MCF 10A (cell line): ENCODE measurements at regions not wholly inside any gene's neighbourhood (a gene's known extent, or its start where the extent isn't known, plus 50 kb on each side); places are given as distances from the start of the nearest gene placed in this dataset.

Experiments
- BruUV-seq: library from RNA; stranded (reverse); fragments of 400-500 nt; replicated peaks from 2 replicates; lab custom pipeline; 2021; lab: Mats Ljungman, UMichigan
- CTCF ChIA-PET: fragments of 300-600 bp; sonication (Branson Sonifier 250); formaldehyde crosslinking; extraction: SDS; loops from one replicate; lab custom pipeline; 2021; ENCODE audit warnings: antibody characterized with exemption, inconsistent platforms; lab: Yijun Ruan, JAX
- POLR2A ChIA-PET: fragments of 300-600, 350-650 bp; sonication (Branson Sonifier 250); formaldehyde crosslinking; extraction: SDS; loops from one replicate; lab custom pipeline; 2020; ENCODE audit warnings: antibody characterized with exemption, inconsistent platforms; lab: Yijun Ruan, JAX
- DNase-seq: peaks from one replicate; pipeline ENCODE4 v3.0.0-alpha.2; 2018; ENCODE audit not compliant: unreplicated experiment
- H3K27ac Mint-ChIP-seq: one replicate; pipeline ENCODE4 v1.8.0; 2022; ENCODE audit warnings: mild to moderate bottlenecking, low read depth, mixed read lengths; ENCODE audit not compliant: unreplicated experiment
- H3K27me3 Mint-ChIP-seq: one replicate; pipeline ENCODE4 v1.8.0; 2022; ENCODE audit warnings: mixed read lengths; ENCODE audit not compliant: insufficient read depth, unreplicated experiment
- H3K36me3 Mint-ChIP-seq: one replicate; pipeline ENCODE4 v1.8.0; 2022; ENCODE audit warnings: mild to moderate bottlenecking, moderate library complexity, mixed read lengths; ENCODE audit not compliant: insufficient read depth, unreplicated experiment
- H3K4me1 Mint-ChIP-seq: one replicate; pipeline ENCODE4 v1.8.0; 2022; ENCODE audit warnings: mixed read lengths; ENCODE audit not compliant: insufficient read depth, unreplicated experiment
- H3K4me3 Mint-ChIP-seq: one replicate; pipeline ENCODE4 v1.8.0; 2022; ENCODE audit warnings: mild to moderate bottlenecking, moderate library complexity, mixed read lengths; ENCODE audit not compliant: unreplicated experiment
- H3K9me3 Mint-ChIP-seq: one replicate; pipeline ENCODE4 v1.8.0; 2022; ENCODE audit warnings: mixed read lengths; ENCODE audit not compliant: unreplicated experiment
- intact Hi-C: fragments of 100-400 bp; cut with micrococcal nuclease; formaldehyde crosslinking; loops from 2 replicates; pipeline ENCODE4 v1.14.1; 2022
- TF ChIP-seq, protein P1 (sequence below): fragments of 200-600 bp; IDR thresholded peaks from one replicate; pipeline ENCODE4 v1.8.0; 2022; ENCODE audit warnings: antibody characterized with exemption, mild to moderate bottlenecking; ENCODE audit not compliant: unreplicated experiment

DNA sequence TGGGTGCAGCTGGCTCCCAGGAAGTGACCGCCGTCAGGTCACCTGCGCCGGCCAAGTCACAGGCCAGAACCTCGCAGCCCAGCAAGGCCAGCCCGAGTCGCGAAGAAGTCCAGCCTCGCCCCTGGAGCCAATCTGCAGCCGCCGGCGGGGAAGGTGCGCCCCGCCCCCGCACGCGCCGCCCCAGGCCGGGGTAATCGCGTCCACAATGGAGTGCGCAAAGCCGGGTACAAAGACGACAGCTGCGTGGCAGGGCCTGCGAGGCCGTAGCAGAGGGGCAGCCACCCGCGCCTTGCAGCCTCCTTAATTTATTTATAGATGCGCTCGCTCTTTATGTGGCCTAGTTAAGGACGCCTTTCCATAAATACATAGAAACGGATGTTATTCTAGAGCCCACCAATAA, 139.4 kb upstream of the CPEB2 start:
- CTCF ChIA-PET: interaction anchor here (0.5 to 0.9 kb wide), 3 partner anchors 27 to 111 kb away, joined by 3 read pairs; no protein-coding TSS in a partner anchor
- peaks cover 6% of the 10 kb centered on the region for H3K4me1 Mint-ChIP-seq
- H3K27ac Mint-ChIP-seq: no peak overlapping the region
- no peak overlapping the region for H3K4me3 Mint-ChIP-seq
- no peak for DNase-seq
- no peaks in the 10 kb centered on the region for H3K36me3 Mint-ChIP-seq
- H3K9me3 Mint-ChIP-seq: no peaks in the 10 kb centered on the region
- POLR2A ChIA-PET: interaction anchor here (0.8 to 0.9 kb wide), 2 partner anchors 138 to 549 kb away, joined by 3 to 4 read pairs; no protein-coding TSS in a partner anchor
- intact Hi-C loops: no loop called here
- BruUV-seq: no TSS peak
- TF ChIP-seq, protein P1, sequence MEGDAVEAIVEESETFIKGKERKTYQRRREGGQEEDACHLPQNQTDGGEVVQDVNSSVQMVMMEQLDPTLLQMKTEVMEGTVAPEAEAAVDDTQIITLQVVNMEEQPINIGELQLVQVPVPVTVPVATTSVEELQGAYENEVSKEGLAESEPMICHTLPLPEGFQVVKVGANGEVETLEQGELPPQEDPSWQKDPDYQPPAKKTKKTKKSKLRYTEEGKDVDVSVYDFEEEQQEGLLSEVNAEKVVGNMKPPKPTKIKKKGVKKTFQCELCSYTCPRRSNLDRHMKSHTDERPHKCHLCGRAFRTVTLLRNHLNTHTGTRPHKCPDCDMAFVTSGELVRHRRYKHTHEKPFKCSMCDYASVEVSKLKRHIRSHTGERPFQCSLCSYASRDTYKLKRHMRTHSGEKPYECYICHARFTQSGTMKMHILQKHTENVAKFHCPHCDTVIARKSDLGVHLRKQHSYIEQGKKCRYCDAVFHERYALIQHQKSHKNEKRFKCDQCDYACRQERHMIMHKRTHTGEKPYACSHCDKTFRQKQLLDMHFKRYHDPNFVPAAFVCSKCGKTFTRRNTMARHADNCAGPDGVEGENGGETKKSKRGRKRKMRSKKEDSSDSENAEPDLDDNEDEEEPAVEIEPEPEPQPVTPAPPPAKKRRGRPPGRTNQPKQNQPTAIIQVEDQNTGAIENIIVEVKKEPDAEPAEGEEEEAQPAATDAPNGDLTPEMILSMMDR: no peak
- no peaks in the 10 kb centered on the region for H3K27me3 Mint-ChIP-seq

DNA sequence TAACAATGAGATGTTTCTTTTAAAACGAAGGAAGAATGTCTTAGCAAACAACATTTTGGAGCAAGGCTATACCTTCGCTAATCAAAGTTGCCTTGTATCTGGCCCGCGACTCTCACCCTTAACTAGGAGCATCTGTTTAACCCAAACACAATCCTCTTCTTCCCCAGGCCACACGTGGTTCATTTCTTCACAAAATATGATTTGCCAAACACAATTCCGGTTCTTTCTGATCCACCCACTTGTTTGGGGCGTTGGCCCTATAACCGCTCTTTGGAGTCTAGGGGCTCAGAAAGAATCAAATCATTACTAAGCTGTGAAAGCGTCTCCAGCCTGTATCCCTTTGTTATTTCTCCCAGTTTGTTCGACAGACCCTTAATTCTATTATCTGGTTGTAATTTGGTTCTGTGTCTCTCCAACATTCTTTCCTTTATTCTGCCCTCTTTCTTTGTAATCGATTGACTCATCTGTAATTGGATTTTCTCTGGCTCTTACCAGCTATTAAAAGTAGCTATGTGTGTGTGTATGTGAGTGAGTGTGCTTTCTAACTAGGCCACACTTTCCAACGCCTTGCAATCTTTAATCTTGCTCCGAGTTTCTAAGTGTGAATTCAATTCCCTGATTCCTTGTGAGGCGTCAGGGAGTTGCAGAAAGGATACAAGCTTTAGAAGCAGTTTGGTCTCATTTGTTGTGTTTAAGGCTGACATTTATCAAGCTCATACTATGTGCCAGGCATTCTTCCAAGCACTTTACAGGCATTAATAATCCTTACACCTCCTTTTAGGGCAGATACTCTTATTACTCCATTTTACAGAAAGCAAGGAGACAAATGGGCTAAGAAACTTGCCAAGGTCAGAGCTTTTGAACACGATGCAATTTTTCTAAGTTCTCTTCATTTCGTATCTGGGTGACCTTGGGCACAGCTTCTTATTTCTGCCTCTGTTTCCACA, 138.6 kb upstream of the CPEB2 start:
- Mint-ChIP-seq H3K4me3 (no peak overlapping the region), H3K27me3 (no peaks in the 10 kb centered on the region), H3K4me1 (peaks cover 6% of the 10 kb centered on the region), H3K27ac (no peak overlapping the region), H3K36me3 (no peaks in the 10 kb centered on the region), H3K9me3 (no peaks in the 10 kb centered on the region)
- no TSS peak for BruUV-seq
- POLR2A ChIA-PET: no interaction called here
- TF ChIP-seq, protein P1: no peak
- CTCF ChIA-PET: interaction anchor here (0.5 kb wide), 2 partner anchors 26 to 112 kb away, joined by 3 read pairs; no protein-coding TSS in a partner anchor
- intact Hi-C loops: no loop called here
- no peak for DNase-seq

DNA sequence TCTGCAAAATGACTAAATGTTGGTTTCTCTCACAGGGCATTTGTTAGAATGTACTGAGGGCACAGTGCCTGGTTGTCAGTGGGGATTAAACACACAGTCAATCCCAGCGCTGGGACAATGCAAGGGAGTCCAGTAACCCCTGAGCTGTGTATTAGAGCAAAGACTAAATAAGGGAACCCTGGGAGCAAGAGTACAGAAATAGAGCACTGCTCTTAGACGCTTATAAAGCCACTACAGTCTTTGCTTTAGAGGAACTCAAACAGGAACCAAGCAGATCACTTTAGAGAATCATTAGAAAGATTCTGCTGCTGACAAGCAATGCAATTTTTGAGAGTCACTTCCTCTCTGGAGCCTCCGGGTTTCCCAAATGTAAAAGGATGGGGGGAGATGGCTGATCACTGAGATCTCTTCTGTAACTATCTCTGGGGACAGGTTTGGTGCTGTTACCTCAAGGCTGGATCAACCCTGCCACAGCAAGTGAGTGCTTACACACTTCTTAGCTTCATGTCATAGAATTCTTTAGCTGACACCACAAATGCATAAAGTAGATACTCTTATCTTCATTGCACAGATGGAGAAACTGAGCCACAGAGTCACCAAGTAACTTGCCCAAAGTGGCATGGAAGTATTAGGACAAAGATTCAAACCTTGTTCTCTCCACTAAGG, 137.8 kb upstream of the CPEB2 start:
- BruUV-seq: no TSS peak
- H3K9me3 Mint-ChIP-seq: no peaks in the 10 kb centered on the region
- H3K27me3 Mint-ChIP-seq: no peaks in the 10 kb centered on the region
- H3K27ac Mint-ChIP-seq: no peak overlapping the region
- intact Hi-C loops: no loop called here
- H3K4me1 Mint-ChIP-seq: peaks cover 6% of the 10 kb centered on the region
- TF ChIP-seq, protein P1: no peak
- CTCF ChIA-PET: no interaction called here
- no peak overlapping the region for H3K4me3 Mint-ChIP-seq
- no peaks in the 10 kb centered on the region for H3K36me3 Mint-ChIP-seq
- POLR2A ChIA-PET: interaction anchor here (1.8 kb wide), 1 partner anchor 13 kb away, joined by 4 read pairs; no protein-coding TSS in a partner anchor
- no peak for DNase-seq

DNA sequence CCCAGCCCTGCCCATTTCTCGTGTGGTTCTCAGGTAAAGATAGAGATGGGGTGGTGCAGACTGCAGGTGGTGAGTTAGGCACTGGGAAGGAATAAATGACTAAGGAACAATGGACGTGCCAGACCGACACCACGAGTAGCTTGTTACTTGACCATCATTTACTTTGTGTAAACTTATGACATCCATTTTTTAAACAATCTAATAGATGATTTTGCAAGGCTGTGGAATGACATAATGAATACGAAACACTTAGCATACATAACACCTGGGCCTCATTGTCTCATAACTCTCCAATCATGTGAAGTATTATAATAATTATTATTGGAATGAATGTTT, 137.3 kb upstream of the CPEB2 start:
- TF ChIP-seq, protein P1: no peak
- no peak for DNase-seq
- H3K27ac Mint-ChIP-seq: no peak overlapping the region
- H3K4me3 Mint-ChIP-seq: no peak overlapping the region
- ChIA-PET CTCF (no interaction called here), POLR2A (interaction anchor here (1.8 kb wide), 1 partner anchor 13 kb away, joined by 4 read pairs; no protein-coding TSS in a partner anchor)
- H3K9me3 Mint-ChIP-seq: no peaks in the 10 kb centered on the region
- intact Hi-C loops: no loop called here
- H3K4me1 Mint-ChIP-seq: peaks cover 6% of the 10 kb centered on the region
- BruUV-seq: no TSS peak
- H3K36me3 Mint-ChIP-seq: no peaks in the 10 kb centered on the region
- no peaks in the 10 kb centered on the region for H3K27me3 Mint-ChIP-seq
